HepG2 (cell line): ENCODE measurements at regions not wholly inside any gene's neighbourhood (a gene's known extent, or its start where the extent isn't known, plus 50 kb on each side); places are given as distances from the start of the nearest gene placed in this dataset.

Source experiments
- ATAC-seq: fragments of 200-7000 bp; cut with Tn5 transposase; 3 replicates; pipeline ENCODE4 v1.9.1; 2020; ENCODE audit warnings: mild to moderate bottlenecking, moderate library complexity
- BruUV-seq: library from RNA; stranded (reverse); fragments of 400-500 nt; replicated peaks from 2 replicates; lab custom pipeline; 2021; lab: Mats Ljungman, UMichigan
- CTCF ChIA-PET: fragments of 300-600 bp; formaldehyde crosslinking; extraction: SDS; loops from one replicate; lab custom pipeline; 2021; ENCODE audit warnings: low total read pairs, inconsistent platforms, low intra/inter-chr PET ratio; lab: Yijun Ruan, JAX
- POLR2A ChIA-PET: fragments of 350-600 bp; sonication (Branson Sonifier 250); formaldehyde crosslinking; loops from one replicate; lab custom pipeline; 2020; ENCODE audit warnings: antibody characterized with exemption, inconsistent platforms; lab: Yijun Ruan, JAX
- DNase-seq: peaks from one replicate; pipeline ENCODE4 v3.0.0-alpha.2; 2015; ENCODE audit warnings: low spot score
- FAIRE-seq: peaks from 3 replicates; lab custom pipeline; 2011; peaks lifted over from hg19 to GRCh38; lab: Jason Lieb, UNC
- H2AFZ ChIP-seq: one replicate; pipeline ENCODE4 v1.6.1; 2011; ENCODE audit warnings: low read length, inconsistent platforms
- H3K27ac ChIP-seq: fragments of 300-600 bp; 3 replicates; pipeline ENCODE4 v1.8.0; 2011; ENCODE audit warnings: mixed run types, mild to moderate bottlenecking, mixed read lengths, low read length, inconsistent platforms; ENCODE audit not compliant: insufficient read depth; ENCODE audit errors: extremely low read length
- H3K27me3 ChIP-seq, 2 experiments: fragments of 200-600 bp in 1 of 2; 2 replicates in 1 of 2; 3 replicates in 1 of 2; pipeline versions ENCODE4 v1.6.0 to v1.8.0; 2011; ENCODE audit warnings: low read length in 2 of 2, mild to moderate bottlenecking in 2 of 2, moderate library complexity in 2 of 2, inconsistent platforms in 1 of 2; ENCODE audit not compliant: insufficient read depth in 2 of 2, control insufficient read depth in 1 of 2
- H3K36me3 ChIP-seq, 2 experiments: fragments of 200-600 bp in 1 of 2; replicated peaks in 1 of 2; 2 replicates in 1 of 2; 3 replicates in 1 of 2; pipeline versions ENCODE4 v1.5.1 to v1.8.0; 2011; ENCODE audit warnings: low read length in 2 of 2, inconsistent platforms in 1 of 2; ENCODE audit not compliant: insufficient read depth in 2 of 2, control insufficient read depth in 1 of 2
- H3K4me1 ChIP-seq: 2 replicates; pipeline ENCODE4 v1.5.1; 2012; ENCODE audit warnings: low read length, inconsistent platforms; ENCODE audit not compliant: insufficient read depth
- H3K4me2 ChIP-seq: 2 replicates; pipeline ENCODE4 v1.6.0; 2011; ENCODE audit warnings: low read depth, low read length, inconsistent platforms
- H3K4me3 ChIP-seq, 3 experiments: fragments of 200-600 bp in 1 of 3; sonication (generic), shearing (Covaris generic) in 1 of 3; replicated peaks in 1 of 3; 2 replicates each; pipeline ENCODE4 v1.5.1; 2011 to 2016; ENCODE audit warnings: low read length in 3 of 3, inconsistent platforms in 2 of 3, low read depth in 2 of 3, mild to moderate bottlenecking in 2 of 3, control low read depth in 1 of 3, mixed read lengths in 1 of 3; ENCODE audit not compliant: insufficient read depth in 1 of 3
- H3K79me2 ChIP-seq: one replicate; pipeline ENCODE4 v1.6.1; 2011; ENCODE audit warnings: low read length, inconsistent platforms; ENCODE audit not compliant: insufficient read depth
- H3K9ac ChIP-seq: 2 replicates; pipeline ENCODE4 v1.6.0; 2011; ENCODE audit warnings: mild to moderate bottlenecking, low read depth, low read length, inconsistent platforms; ENCODE audit not compliant: insufficient read depth
- H3K9me3 ChIP-seq: 2 replicates; pipeline ENCODE4 v1.5.1; 2012; ENCODE audit warnings: mild to moderate bottlenecking, low read length
- H4K20me1 ChIP-seq: 2 replicates; pipeline ENCODE4 v1.6.0; 2011; ENCODE audit warnings: inconsistent platforms, mild to moderate bottlenecking, low read length, moderate library complexity; ENCODE audit not compliant: insufficient read depth
- KLF13 ChIP-seq: sonication (generic); formaldehyde crosslinking; IDR thresholded peaks from 2 replicates; pipeline ENCODE4 v1.4.0; 2020; ENCODE audit warnings: mild to moderate bottlenecking, missing genetic modification reagents
- MAF1 ChIP-seq: sonication (generic); formaldehyde crosslinking; IDR thresholded peaks from 2 replicates; pipeline ENCODE4 v1.5.0; 2020; ENCODE audit warnings: missing genetic modification reagents, borderline replicate concordance
- MATR3 ChIP-seq: sonication (generic); formaldehyde crosslinking; IDR thresholded peaks from 2 replicates; pipeline ENCODE4 v1.4.0; 2020; ENCODE audit warnings: missing genetic modification reagents
- SAP130 ChIP-seq: IDR thresholded peaks from 2 replicates; pipeline ENCODE4 v1.6.1; 2016; ENCODE audit warnings: low read depth
- SRF ChIP-seq: IDR thresholded peaks from 2 replicates; pipeline ENCODE4 v1.6.1; 2011; ENCODE audit warnings: mild to moderate bottlenecking, low read depth, low read length, moderate library complexity
- ZNF552 ChIP-seq: sonication (generic); formaldehyde crosslinking; IDR thresholded peaks from 2 replicates; pipeline ENCODE4 v1.9.0; 2022; ENCODE audit warnings: missing genetic modification reagents, mild to moderate bottlenecking, borderline replicate concordance
- ZNF891 ChIP-seq: sonication (generic); formaldehyde crosslinking; IDR thresholded peaks from 2 replicates; pipeline ENCODE4 v1.5.0; 2020; ENCODE audit warnings: mild to moderate bottlenecking, missing genetic modification reagents
- WGBS: methylation state at CpG from one replicate; pipeline ENCODE4 v1.1.6; 2017; ENCODE audit warnings: low lambda C conversion rate; 5-methylcytosine and 5-hydroxymethylcytosine counted together
- in situ Hi-C: cut with HindIII; loops from 2 replicates; pipeline ENCODE4 v1.10.0; 2017; ENCODE audit warnings: low pct_unique_long_range_greater_than_20kb; ENCODE audit not compliant: extremely low pct_ligation_motif_present
- intact Hi-C: fragments of 100-400 bp; cut with micrococcal nuclease; formaldehyde crosslinking; loops from one replicate; pipeline ENCODE4 v1.10.0; 2022; ENCODE audit not compliant: unreplicated experiment
- TF ChIP-seq, protein P1 (sequence below): sonication (generic); formaldehyde crosslinking; IDR thresholded peaks from 2 replicates; pipeline ENCODE4 v1.5.0; 2020; ENCODE audit warnings: missing genetic modification reagents, mild to moderate bottlenecking, borderline replicate concordance
- TF ChIP-seq, protein P2 (sequence below): sonication (generic); formaldehyde crosslinking; conservative IDR thresholded peaks from 2 replicates; pipeline ENCODE4 v1.4.0; 2020; ENCODE audit warnings: missing genetic modification reagents

DNA sequence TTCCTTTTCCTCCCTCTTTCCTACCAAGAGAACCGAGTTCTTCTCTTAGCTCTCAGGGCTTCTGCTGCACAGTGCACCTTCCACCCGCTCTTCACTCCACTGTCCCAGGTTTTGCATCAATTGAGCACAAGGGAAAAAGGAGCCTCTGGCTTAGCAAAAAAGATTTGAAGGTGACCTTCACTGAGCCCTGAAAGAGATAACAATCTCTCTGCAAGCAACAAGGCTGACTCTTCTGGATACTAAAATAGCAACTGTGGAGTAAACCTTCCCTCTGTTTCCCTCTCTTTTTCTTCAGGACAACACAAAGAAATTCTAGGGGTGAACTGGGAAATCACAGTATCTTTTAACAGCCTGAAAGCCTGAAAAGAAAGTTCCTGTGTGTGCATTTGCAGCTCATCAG lies 354.7 kb upstream of the PODXL start:
- ATAC-seq, result no peak
- H3K4me3 ChIP-seq, result no peak overlapping the region
- FAIRE-seq, result no peak
- BruUV-seq, result no TSS peak
- H3K9me3 ChIP-seq, result no peaks in the 10 kb centered on the region
- DNase-seq, result no peak
- peaks cover 0 to 28% of the 10 kb centered on the region in 2 experiments; a peak in 2 of 5 replicates for H3K27me3 ChIP-seq
- no peak overlapping the region for H2AFZ ChIP-seq
- H3K4me1 ChIP-seq, result no peaks in the 10 kb centered on the region
- no peaks in the 10 kb centered on the region for H3K79me2 ChIP-seq
- intact Hi-C loops, result no loop called here
- ChIA-PET POLR2A (no interaction called here), CTCF (no interaction called here)
- H3K4me2 ChIP-seq, result no peak overlapping the region
- TF ChIP-seq KLF13 (CRISPR knock-in tag), result no peak
- TF ChIP-seq, protein P1, sequence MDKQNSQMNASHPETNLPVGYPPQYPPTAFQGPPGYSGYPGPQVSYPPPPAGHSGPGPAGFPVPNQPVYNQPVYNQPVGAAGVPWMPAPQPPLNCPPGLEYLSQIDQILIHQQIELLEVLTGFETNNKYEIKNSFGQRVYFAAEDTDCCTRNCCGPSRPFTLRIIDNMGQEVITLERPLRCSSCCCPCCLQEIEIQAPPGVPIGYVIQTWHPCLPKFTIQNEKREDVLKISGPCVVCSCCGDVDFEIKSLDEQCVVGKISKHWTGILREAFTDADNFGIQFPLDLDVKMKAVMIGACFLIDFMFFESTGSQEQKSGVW, result no peak
- TF ChIP-seq ZNF891 (CRISPR knock-in tag), result no peak
- TF ChIP-seq, protein P2, sequence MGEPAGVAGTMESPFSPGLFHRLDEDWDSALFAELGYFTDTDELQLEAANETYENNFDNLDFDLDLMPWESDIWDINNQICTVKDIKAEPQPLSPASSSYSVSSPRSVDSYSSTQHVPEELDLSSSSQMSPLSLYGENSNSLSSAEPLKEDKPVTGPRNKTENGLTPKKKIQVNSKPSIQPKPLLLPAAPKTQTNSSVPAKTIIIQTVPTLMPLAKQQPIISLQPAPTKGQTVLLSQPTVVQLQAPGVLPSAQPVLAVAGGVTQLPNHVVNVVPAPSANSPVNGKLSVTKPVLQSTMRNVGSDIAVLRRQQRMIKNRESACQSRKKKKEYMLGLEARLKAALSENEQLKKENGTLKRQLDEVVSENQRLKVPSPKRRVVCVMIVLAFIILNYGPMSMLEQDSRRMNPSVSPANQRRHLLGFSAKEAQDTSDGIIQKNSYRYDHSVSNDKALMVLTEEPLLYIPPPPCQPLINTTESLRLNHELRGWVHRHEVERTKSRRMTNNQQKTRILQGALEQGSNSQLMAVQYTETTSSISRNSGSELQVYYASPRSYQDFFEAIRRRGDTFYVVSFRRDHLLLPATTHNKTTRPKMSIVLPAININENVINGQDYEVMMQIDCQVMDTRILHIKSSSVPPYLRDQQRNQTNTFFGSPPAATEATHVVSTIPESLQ (CRISPR knock-in tag), result no peak
- no peak for TF ChIP-seq SAP130
- no peak for TF ChIP-seq SRF
- TF ChIP-seq ZNF552 (CRISPR knock-in tag), result no peak
- no peak for TF ChIP-seq MATR3
- TF ChIP-seq MAF1 (CRISPR knock-in tag), result no peak
- H3K9ac ChIP-seq, result no peak overlapping the region
- H4K20me1 ChIP-seq, result no peaks in the 10 kb centered on the region
- in situ Hi-C loops, result no loop called here
- 5% methylated on average over 2 of the region's 2 CpGs for WGBS
- no peak overlapping the region for H3K27ac ChIP-seq
- H3K36me3 ChIP-seq, result no peaks in the 10 kb centered on the region
